Ishikawa (cell line): ENCODE measurements at regions not wholly inside any gene's neighbourhood (a gene's known extent, or its start where the extent isn't known, plus 50 kb on each side); places are given as distances from the start of the nearest gene placed in this dataset.

Experiments
- CEBPB ChIP-seq: IDR thresholded peaks from 2 replicates; pipeline ENCODE4 v1.6.1; 2012
- CREB1 ChIP-seq: IDR thresholded peaks from 2 replicates; pipeline ENCODE4 v1.6.1; 2012; ENCODE audit warnings: low read depth
- EGR1 ChIP-seq: IDR thresholded peaks from 2 replicates; pipeline ENCODE4 v1.6.1; 2012
- EP300 ChIP-seq: IDR thresholded peaks from 2 replicates; pipeline ENCODE4 v1.6.1; 2012; ENCODE audit warnings: borderline replicate concordance
- FOXM1 ChIP-seq: IDR thresholded peaks from 2 replicates; pipeline ENCODE4 v1.6.1; 2012; ENCODE audit warnings: low read depth, borderline replicate concordance
- NFIC ChIP-seq: IDR thresholded peaks from 2 replicates; pipeline ENCODE4 v1.6.1; 2012
- TAF1 ChIP-seq: IDR thresholded peaks from 2 replicates; pipeline ENCODE4 v1.6.1; 2012; ENCODE audit warnings: low read depth, mild to moderate bottlenecking
- TCF12 ChIP-seq: IDR thresholded peaks from 2 replicates; pipeline ENCODE4 v1.6.1; 2012; ENCODE audit warnings: low read depth
- TEAD4 ChIP-seq: IDR thresholded peaks from 2 replicates; pipeline ENCODE4 v1.6.1; 2012
- YY1 ChIP-seq: IDR thresholded peaks from 2 replicates; pipeline ENCODE4 v1.6.1; 2012; ENCODE audit warnings: low read depth
- ZBTB7A ChIP-seq: IDR thresholded peaks from 2 replicates; pipeline ENCODE4 v1.6.1; 2012; ENCODE audit warnings: low read depth
- TF ChIP-seq, protein P1 (sequence below): IDR thresholded peaks from 2 replicates; pipeline ENCODE4 v1.6.1; 2012
- TF ChIP-seq, protein P2 (sequence below): IDR thresholded peaks from 2 replicates; pipeline ENCODE4 v1.6.1; 2012
- TF ChIP-seq, protein P3 (sequence below): IDR thresholded peaks from 2 replicates; pipeline ENCODE4 v1.6.1; 2012; ENCODE audit warnings: low read depth, mild to moderate bottlenecking

DNA sequence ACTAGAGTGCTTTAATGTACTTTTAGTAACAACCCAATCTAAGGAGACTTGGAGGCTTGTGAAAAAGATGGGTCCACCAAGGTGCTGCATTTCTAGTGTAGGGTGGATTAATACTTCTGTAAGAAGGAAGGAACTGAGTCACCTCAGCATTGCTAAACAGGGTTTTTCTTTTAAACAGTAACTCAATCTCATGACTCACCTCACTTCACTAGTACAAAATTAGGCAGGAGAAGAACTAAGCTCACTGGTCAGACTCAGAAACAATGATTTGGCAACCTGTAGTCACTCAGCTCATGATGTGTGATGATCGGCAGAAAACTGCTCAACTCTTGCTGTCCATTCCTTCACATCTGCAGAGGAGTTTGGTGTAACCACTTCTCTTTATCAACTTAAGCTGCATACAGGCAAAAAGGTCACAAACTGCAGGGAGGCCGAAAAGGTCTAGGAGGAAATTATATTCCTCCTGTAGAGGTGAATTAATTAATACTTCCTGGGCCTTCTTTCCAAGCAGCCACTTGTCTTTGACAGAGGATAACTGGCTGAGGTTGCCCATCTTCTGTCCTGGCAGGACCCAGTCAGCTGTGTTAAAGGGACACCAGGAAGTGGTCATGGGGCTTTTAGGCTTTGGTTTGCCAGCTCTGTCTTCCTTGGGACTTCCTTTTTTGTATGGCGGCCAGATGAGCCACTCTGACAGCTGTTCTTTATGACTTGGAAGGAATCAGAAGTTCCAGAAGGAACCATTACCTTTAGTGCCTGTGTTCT, 466.9 kb downstream of the FUT8 start:
- no peak for TF ChIP-seq TAF1
- TF ChIP-seq EP300, result no peak
- TF ChIP-seq TEAD4, result no peak
- TF ChIP-seq, protein P1, sequence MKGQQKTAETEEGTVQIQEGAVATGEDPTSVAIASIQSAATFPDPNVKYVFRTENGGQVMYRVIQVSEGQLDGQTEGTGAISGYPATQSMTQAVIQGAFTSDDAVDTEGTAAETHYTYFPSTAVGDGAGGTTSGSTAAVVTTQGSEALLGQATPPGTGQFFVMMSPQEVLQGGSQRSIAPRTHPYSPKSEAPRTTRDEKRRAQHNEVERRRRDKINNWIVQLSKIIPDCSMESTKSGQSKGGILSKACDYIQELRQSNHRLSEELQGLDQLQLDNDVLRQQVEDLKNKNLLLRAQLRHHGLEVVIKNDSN, result no peak
- TF ChIP-seq YY1, result no peak
- no peak for TF ChIP-seq FOXM1
- TF ChIP-seq CEBPB, result no peak
- TF ChIP-seq, protein P2, sequence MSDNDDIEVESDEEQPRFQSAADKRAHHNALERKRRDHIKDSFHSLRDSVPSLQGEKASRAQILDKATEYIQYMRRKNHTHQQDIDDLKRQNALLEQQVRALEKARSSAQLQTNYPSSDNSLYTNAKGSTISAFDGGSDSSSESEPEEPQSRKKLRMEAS, result no peak
- TF ChIP-seq NFIC, result no peak
- TF ChIP-seq ZBTB7A, result no peak
- no peak for TF ChIP-seq EGR1
- TF ChIP-seq CREB1, result no peak
- no peak for TF ChIP-seq TCF12
- TF ChIP-seq, protein P3, sequence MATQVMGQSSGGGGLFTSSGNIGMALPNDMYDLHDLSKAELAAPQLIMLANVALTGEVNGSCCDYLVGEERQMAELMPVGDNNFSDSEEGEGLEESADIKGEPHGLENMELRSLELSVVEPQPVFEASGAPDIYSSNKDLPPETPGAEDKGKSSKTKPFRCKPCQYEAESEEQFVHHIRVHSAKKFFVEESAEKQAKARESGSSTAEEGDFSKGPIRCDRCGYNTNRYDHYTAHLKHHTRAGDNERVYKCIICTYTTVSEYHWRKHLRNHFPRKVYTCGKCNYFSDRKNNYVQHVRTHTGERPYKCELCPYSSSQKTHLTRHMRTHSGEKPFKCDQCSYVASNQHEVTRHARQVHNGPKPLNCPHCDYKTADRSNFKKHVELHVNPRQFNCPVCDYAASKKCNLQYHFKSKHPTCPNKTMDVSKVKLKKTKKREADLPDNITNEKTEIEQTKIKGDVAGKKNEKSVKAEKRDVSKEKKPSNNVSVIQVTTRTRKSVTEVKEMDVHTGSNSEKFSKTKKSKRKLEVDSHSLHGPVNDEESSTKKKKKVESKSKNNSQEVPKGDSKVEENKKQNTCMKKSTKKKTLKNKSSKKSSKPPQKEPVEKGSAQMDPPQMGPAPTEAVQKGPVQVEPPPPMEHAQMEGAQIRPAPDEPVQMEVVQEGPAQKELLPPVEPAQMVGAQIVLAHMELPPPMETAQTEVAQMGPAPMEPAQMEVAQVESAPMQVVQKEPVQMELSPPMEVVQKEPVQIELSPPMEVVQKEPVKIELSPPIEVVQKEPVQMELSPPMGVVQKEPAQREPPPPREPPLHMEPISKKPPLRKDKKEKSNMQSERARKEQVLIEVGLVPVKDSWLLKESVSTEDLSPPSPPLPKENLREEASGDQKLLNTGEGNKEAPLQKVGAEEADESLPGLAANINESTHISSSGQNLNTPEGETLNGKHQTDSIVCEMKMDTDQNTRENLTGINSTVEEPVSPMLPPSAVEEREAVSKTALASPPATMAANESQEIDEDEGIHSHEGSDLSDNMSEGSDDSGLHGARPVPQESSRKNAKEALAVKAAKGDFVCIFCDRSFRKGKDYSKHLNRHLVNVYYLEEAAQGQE, result no peak
